PC-3 (cell line): ENCODE measurements at regions not wholly inside any gene's neighbourhood (a gene's known extent, or its start where the extent isn't known, plus 50 kb on each side); places are given as distances from the start of the nearest gene placed in this dataset.

ENCODE experiments used
- CTCF ChIP-seq: fragments of 300-600 bp; sonication (generic); conservative IDR thresholded peaks from 2 replicates; pipeline ENCODE4 v1.5.1; 2017; ENCODE audit warnings: antibody characterized with exemption, low read depth, mild to moderate bottlenecking, low read length
- EZH2 ChIP-seq: fragments of 300-600 bp; sonication (generic); IDR thresholded peaks from one replicate; pipeline ENCODE4 v1.6.1; 2017; ENCODE audit warnings: antibody characterized with exemption, mild to moderate bottlenecking, low read length; ENCODE audit not compliant: unreplicated experiment

GRCh38 chr20:4509825-4510522 is 176.3 kb upstream of the PRNP start:
- no peak for TF ChIP-seq EZH2
- TF ChIP-seq CTCF = no peak
